Ishikawa (cell line): ENCODE measurements at regions not wholly inside any gene's neighbourhood (a gene's known extent, or its start where the extent isn't known, plus 50 kb on each side); places are given as distances from the start of the nearest gene placed in this dataset.

Experiments used
- EGR1 ChIP-seq: IDR thresholded peaks from 2 replicates; pipeline ENCODE4 v1.6.1; 2012
- ZBTB7A ChIP-seq: IDR thresholded peaks from 2 replicates; pipeline ENCODE4 v1.6.1; 2012; ENCODE audit warnings: low read depth

- TF ChIP-seq ZBTB7A, result no peak
- no peak for TF ChIP-seq EGR1
These were observed 74.7 kb downstream of the MRPL14 start for GRCh38 chr6:44052419-44053023.
